Fibroblast of lung (primary cell): ENCODE measurements at regions not wholly inside any gene's neighbourhood (a gene's known extent, or its start where the extent isn't known, plus 50 kb on each side); places are given as distances from the start of the nearest gene placed in this dataset.

Experiments
- CTCF ChIP-seq, 2 donors: IDR thresholded peaks in 1 of 2; conservative IDR thresholded peaks in 1 of 2; 1 replicate in 1 of 2; 2 replicates in 1 of 2; pipeline ENCODE4 v1.5.1; 2011 to 2012; ENCODE audit warnings: low read length in 2 of 2, control low read depth in 1 of 2, inconsistent platforms in 1 of 2, low read depth in 1 of 2, mild to moderate bottlenecking in 1 of 2
- EZH2 ChIP-seq: IDR thresholded peaks from 2 replicates; pipeline ENCODE4 v1.5.1; 2012; ENCODE audit warnings: low read length, control low read depth, mild to moderate bottlenecking; ENCODE audit errors: missing control alignments

GRCh38 chr20:43853174-43853803 is 61.4 kb upstream of the TOX2 start:
- TF ChIP-seq EZH2 = no peak
- no peak for TF ChIP-seq CTCF (conservative IDR thresholded peaks at IDR 0.05 in 1 of 2, IDR thresholded peaks at IDR 0.05 in 1 of 2; ENCODE audit: low read depth in 1 of 2, low read length in 2 of 2)
